IPS-NIHi7 (cell line): ENCODE measurements at regions not wholly inside any gene's neighbourhood (a gene's known extent, or its start where the extent isn't known, plus 50 kb on each side); places are given as distances from the start of the nearest gene placed in this dataset.
"Not testable (repeated sequence)": the region's sequence is repeated elsewhere in the genome, so short reads cannot be mapped to it uniquely, and the experiment has no call there.

Experiments
- DNase-seq: peaks from one replicate; pipeline ENCODE4 v3.0.0; 2012; ENCODE audit warnings: mixed read lengths; ENCODE audit errors: extremely low spot score

GRCh38 chr9:29968831-29969230 lies 2395.6 kb upstream of the C9orf72 start:
- DNase-seq = no peak

GRCh38 chr9:29969408-29969807 lies 2396.1 kb upstream of the C9orf72 start:
- no peak for DNase-seq

GRCh38 chr9:29969856-29970647 lies 2396.8 kb upstream of the C9orf72 start:
- DNase-seq = no peak

GRCh38 chr9:29974197-29974596 lies 2400.9 kb upstream of the C9orf72 start:
- DNase-seq = no peak

- no peak for DNase-seq
Measured at GRCh38 chr9:29976981-29977380, 2403.7 kb upstream of the C9orf72 start.

- no peak for DNase-seq
Measured at GRCh38 chr9:29981013-29981412, 2403.4 kb upstream of the ACO1 start.

- no peak for DNase-seq
Measured at GRCh38 chr9:29999645-30000044, 2384.8 kb upstream of the ACO1 start.

- no peak for DNase-seq
Measured at GRCh38 chr9:30010691-30011090, 2373.8 kb upstream of the ACO1 start.

GRCh38 chr9:30012622-30013021 lies 2371.8 kb upstream of the ACO1 start:
- DNase-seq = no peak

- no peak for DNase-seq
Measured at GRCh38 chr9:30015073-30015472, 2369.4 kb upstream of the ACO1 start.

- no peak for DNase-seq
Measured at GRCh38 chr9:30020161-30020560, 2364.3 kb upstream of the ACO1 start.

GRCh38 chr9:30035761-30036160 lies 2348.7 kb upstream of the ACO1 start:
- DNase-seq = no peak

GRCh38 chr9:30036558-30036957 lies 2347.9 kb upstream of the ACO1 start:
- no peak for DNase-seq

- no peak for DNase-seq
Measured at GRCh38 chr9:30039712-30040111, 2344.7 kb upstream of the ACO1 start.

GRCh38 chr9:30048396-30048795 lies 2336.0 kb upstream of the ACO1 start:
- no peak for DNase-seq

- DNase-seq = no peak
Measured at GRCh38 chr9:30058463-30058862, 2326.0 kb upstream of the ACO1 start.

GRCh38 chr9:30060976-30061375 lies 2323.5 kb upstream of the ACO1 start:
- no peak for DNase-seq

GRCh38 chr9:30065888-30066287 lies 2318.6 kb upstream of the ACO1 start:
- no peak for DNase-seq

GRCh38 chr9:30069236-30069635 lies 2315.2 kb upstream of the ACO1 start:
- not testable (repeated sequence) for DNase-seq

- no peak for DNase-seq
Measured at GRCh38 chr9:30075022-30075421, 2309.4 kb upstream of the ACO1 start.

GRCh38 chr9:30075451-30076199 lies 2308.8 kb upstream of the ACO1 start:
- DNase-seq = no peak

GRCh38 chr9:30078195-30078594 lies 2306.2 kb upstream of the ACO1 start:
- DNase-seq = no peak

GRCh38 chr9:30089428-30089827 lies 2295.0 kb upstream of the ACO1 start:
- no peak for DNase-seq
